GM10248 (cell line): ENCODE measurements at regions not wholly inside any gene's neighbourhood (a gene's known extent, or its start where the extent isn't known, plus 50 kb on each side); places are given as distances from the start of the nearest gene placed in this dataset.

Experiments
- CTCF ChIA-PET: fragments of 300-600 bp; sonication (Branson Sonifier 250); formaldehyde crosslinking; extraction: SDS; loops from one replicate; lab custom pipeline; 2021; ENCODE audit warnings: antibody characterized with exemption; lab: Yijun Ruan, JAX
- POLR2A ChIA-PET: fragments of 350-650 bp; sonication (Branson Sonifier 250); formaldehyde crosslinking; extraction: SDS; loops from one replicate; lab custom pipeline; 2020; ENCODE audit warnings: antibody characterized with exemption; lab: Yijun Ruan, JAX
- DNase-seq: peaks from one replicate; pipeline ENCODE4 v3.0.0; 2012; ENCODE audit errors: extremely low spot score
- TF ChIP-seq, protein P1 (sequence below): IDR thresholded peaks from 2 replicates; pipeline ENCODE4 v1.5.1; 2012; ENCODE audit warnings: mild to moderate bottlenecking, low read depth; ENCODE audit errors: extremely low read depth, missing control alignments, control extremely low read depth

DNA sequence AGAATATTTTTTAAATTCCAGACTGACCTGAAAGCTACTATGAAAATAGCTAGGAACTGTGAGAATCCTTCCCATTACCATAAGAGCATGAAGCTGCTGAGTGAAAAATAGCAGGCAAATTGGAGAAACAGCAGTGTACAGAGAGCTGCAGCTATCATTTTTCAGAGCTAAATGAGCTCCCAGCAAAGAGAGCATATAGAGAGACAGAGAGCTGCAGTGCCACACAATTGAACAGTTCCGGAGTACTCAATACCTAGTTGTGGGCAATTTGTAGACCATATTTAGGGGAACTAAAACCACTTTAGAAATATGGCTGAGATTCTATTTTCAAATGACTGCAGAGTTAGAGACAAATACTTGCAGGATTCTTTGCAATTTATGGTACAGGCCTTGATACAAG, 645.3 kb downstream of the STK39 start:
- ChIA-PET POLR2A (no interaction called here), CTCF (interaction anchor here (1.6 kb wide), 1 partner anchor 12 kb away, joined by 4 read pairs; no protein-coding TSS in a partner anchor)
- TF ChIP-seq, protein P1, sequence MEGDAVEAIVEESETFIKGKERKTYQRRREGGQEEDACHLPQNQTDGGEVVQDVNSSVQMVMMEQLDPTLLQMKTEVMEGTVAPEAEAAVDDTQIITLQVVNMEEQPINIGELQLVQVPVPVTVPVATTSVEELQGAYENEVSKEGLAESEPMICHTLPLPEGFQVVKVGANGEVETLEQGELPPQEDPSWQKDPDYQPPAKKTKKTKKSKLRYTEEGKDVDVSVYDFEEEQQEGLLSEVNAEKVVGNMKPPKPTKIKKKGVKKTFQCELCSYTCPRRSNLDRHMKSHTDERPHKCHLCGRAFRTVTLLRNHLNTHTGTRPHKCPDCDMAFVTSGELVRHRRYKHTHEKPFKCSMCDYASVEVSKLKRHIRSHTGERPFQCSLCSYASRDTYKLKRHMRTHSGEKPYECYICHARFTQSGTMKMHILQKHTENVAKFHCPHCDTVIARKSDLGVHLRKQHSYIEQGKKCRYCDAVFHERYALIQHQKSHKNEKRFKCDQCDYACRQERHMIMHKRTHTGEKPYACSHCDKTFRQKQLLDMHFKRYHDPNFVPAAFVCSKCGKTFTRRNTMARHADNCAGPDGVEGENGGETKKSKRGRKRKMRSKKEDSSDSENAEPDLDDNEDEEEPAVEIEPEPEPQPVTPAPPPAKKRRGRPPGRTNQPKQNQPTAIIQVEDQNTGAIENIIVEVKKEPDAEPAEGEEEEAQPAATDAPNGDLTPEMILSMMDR, result no peak
- DNase-seq, result no peak

DNA sequence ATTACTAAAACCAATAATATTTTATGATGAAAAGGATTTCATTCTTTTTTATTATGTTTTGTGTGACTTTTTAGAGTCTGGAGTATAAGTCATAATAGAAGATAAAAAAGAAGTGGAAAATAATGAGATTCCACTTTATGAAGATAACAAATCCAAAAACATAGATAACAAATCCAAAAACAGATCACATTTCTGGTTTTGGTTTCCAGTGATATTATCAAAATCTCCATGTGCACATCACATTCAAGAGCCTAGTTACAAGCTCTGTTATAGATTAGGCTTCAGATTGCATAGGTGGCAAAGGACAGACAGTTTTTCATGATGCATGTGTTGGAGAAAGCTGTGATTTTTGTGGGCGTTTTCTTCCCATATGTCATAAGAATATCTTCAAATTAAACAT, 648.2 kb downstream of the STK39 start:
- CTCF ChIA-PET, result interaction anchor here (1.0 kb wide), 1 partner anchor 15 kb away, joined by 3 read pairs; no protein-coding TSS in a partner anchor
- POLR2A ChIA-PET, result no interaction called here
- no peak for DNase-seq

DNA sequence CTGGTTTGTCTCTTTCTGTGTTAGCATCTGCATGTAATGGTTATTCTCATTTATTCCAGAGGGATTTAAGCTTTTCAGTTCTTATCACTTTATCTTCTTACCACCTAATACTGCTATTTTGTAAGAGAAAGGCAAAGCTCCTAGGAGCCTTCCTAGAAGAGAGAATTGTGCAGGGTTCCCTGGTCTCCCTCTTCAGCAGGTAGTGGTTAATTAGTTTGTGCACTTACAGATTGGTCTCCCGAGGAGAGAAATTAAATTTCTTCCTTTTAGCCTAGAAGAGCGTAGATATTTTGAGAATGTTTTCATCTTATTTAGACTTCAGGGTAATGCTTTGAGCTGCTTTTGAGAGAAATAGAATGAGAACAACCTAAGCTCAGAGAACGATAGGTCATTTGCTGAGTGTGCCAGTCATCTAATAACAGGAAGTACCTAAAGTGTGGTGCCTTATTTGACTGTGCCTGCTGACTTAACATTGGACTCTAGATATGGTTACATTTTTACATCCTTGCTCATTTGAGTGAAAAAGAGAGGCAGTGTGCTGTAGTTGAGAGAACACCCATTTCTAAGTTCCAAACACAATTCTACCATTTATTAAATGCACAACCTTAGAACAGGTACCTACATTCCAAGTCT, 651.4 kb downstream of the STK39 start:
- ChIA-PET CTCF (no interaction called here), POLR2A (no interaction called here)
- TF ChIP-seq, protein P1, result no peak
- DNase-seq, result peak; percentile 9

More for the DNA sequence above, 648.2 kb downstream of the STK39 start:
- TF ChIP-seq, protein P1, result no peak

DNA sequence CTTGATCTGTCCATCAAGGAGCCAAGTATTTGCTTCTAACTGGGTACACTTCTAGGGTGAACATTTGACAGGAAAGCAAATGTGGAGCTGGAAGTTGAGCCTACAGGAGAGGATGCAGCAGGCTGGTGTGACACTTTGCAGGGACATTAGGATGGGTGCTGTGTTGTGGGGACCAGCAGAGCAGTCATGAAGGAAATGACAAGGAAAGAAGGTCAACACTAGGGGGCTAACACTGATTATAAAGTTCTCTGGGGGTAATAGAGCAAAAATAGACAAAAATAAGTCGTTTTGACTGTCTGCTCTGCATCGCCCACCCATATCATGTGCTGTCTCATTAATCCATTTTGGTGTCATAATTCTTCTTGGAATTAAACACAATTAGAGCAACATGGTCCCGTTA, 652.4 kb downstream of the STK39 start:
- TF ChIP-seq, protein P1, result no peak
- no peak for DNase-seq
- CTCF ChIA-PET, result no interaction called here
- POLR2A ChIA-PET, result no interaction called here

DNA sequence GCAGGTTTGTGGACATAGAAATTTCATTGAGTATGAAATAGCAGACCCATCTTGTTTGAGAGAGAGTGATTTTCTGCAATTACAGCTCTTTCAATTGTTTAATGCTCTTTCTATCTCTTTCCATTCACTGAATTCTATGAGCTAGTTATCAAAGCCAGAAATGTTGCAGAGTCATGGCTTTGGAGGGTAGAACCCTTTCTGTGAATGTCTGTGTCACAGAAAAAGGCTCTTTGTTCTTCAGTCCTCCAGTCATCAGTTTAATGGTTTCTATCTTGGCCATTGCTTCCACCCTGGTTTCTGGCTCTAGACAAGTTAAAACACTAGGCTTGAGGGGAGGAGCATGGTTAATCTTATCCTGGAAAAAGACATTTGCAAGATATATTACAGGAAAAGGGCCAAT, 655.0 kb downstream of the STK39 start:
- CTCF ChIA-PET, result no interaction called here

DNA sequence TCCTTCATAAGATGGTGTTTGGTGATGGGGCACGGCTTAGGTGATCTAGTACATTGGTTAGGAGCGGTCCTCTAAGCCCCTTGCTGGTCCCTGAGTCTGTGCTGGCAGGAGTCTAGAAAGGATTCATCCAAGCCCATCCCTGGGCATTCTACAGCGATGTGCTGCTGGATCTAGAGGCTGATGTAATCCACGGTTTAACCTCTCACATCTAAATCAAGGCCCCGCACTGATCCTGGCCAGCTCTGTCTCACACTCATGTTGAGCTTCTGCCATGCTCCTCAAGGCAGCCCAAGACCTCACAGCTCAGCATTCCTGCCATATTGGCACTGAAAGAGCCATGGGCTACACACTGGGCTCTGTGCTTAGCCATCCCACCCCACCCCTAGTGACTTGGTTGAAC, 664.8 kb downstream of the STK39 start:
- no peak for DNase-seq
- ChIA-PET POLR2A (no interaction called here), CTCF (no interaction called here)
- TF ChIP-seq, protein P1, result no peak

More for the DNA sequence above, 655.0 kb downstream of the STK39 start:
- TF ChIP-seq, protein P1, result no peak
- DNase-seq, result no peak
- POLR2A ChIA-PET, result no interaction called here
